Mesendoderm (in vitro differentiated cells): ENCODE measurements at regions not wholly inside any gene's neighbourhood (a gene's known extent, or its start where the extent isn't known, plus 50 kb on each side); places are given as distances from the start of the nearest gene placed in this dataset.

Experiments
- DNase-seq: peaks from one replicate; pipeline ENCODE4 v3.0.0; 2013
- H2AK5ac ChIP-seq: 2 replicates; pipeline ENCODE4 v1.6.1; 2013; ENCODE audit warnings: low read length, inconsistent platforms
- H2BK120ac ChIP-seq: 2 replicates; pipeline ENCODE4 v1.6.1; 2013; ENCODE audit warnings: low read depth, mild to moderate bottlenecking, low read length, moderate library complexity, mixed read lengths
- H2BK15ac ChIP-seq: replicated peaks from 2 replicates; pipeline ENCODE4 v1.6.1; 2013; ENCODE audit warnings: low read depth, mild to moderate bottlenecking, moderate library complexity
- H2BK5ac ChIP-seq: 2 replicates; pipeline ENCODE4 v1.6.1; 2013; ENCODE audit warnings: low read length, inconsistent platforms
- H3K18ac ChIP-seq: 2 replicates; pipeline ENCODE4 v1.6.1; 2013; ENCODE audit warnings: mild to moderate bottlenecking, low read length, mixed read lengths
- H3K23ac ChIP-seq: one replicate; pipeline ENCODE4 v1.6.1; 2013; ENCODE audit warnings: low read length
- H3K27ac ChIP-seq: 2 replicates; pipeline ENCODE4 v1.5.1; 2013; ENCODE audit warnings: low read depth, mild to moderate bottlenecking, inconsistent platforms, low read length, moderate library complexity
- H3K27me3 ChIP-seq: 2 replicates; pipeline ENCODE4 v1.6.1; 2013; ENCODE audit warnings: low read length, control low read depth, mild to moderate bottlenecking, inconsistent platforms; ENCODE audit not compliant: insufficient read depth, poor library complexity
- H3K36me3 ChIP-seq: 2 replicates; pipeline ENCODE4 v1.6.1; 2013; ENCODE audit warnings: low read length, inconsistent platforms; ENCODE audit not compliant: control insufficient read depth, insufficient read depth
- H3K4ac ChIP-seq: one replicate; pipeline ENCODE4 v1.6.1; 2013; ENCODE audit warnings: low read depth, mild to moderate bottlenecking, low read length, moderate library complexity
- H3K4me1 ChIP-seq: 2 replicates; pipeline ENCODE4 v1.6.1; 2013; ENCODE audit warnings: low read depth, low read length, inconsistent platforms; ENCODE audit not compliant: control insufficient read depth
- H3K4me2 ChIP-seq: 2 replicates; pipeline ENCODE4 v1.6.1; 2013; ENCODE audit warnings: low read length
- H3K4me3 ChIP-seq: 2 replicates; pipeline ENCODE4 v1.5.1; 2013; ENCODE audit warnings: mild to moderate bottlenecking, low read length
- H3K56ac ChIP-seq: one replicate; pipeline ENCODE4 v1.6.1; 2013; ENCODE audit warnings: low read length
- H3K79me1 ChIP-seq: 2 replicates; pipeline ENCODE4 v1.6.1; 2013; ENCODE audit warnings: low read length, inconsistent platforms
- H3K79me2 ChIP-seq: 2 replicates; pipeline ENCODE4 v1.6.1; 2013; ENCODE audit warnings: mild to moderate bottlenecking, low read length; ENCODE audit not compliant: control insufficient read depth, insufficient read depth
- H3K9ac ChIP-seq: 2 replicates; pipeline ENCODE4 v1.6.1; 2013; ENCODE audit warnings: low read length, inconsistent platforms
- H4K5ac ChIP-seq: one replicate; pipeline ENCODE4 v1.6.1; 2013; ENCODE audit warnings: low read length
- H4K8ac ChIP-seq: one replicate; pipeline ENCODE4 v1.6.1; 2013; ENCODE audit warnings: low read depth, mild to moderate bottlenecking, control low read depth, low read length, moderate library complexity
- WGBS: extraction: QIAGEN DNeasy Blood & Tissue Kit; methylation state at CpG from one replicate; pipeline ENCODE4 v1.1.7; 2013; ENCODE audit warnings: low lambda C conversion rate, missing lambda C conversion rate; ENCODE audit not compliant: insufficient coverage; ENCODE audit errors: extremely low coverage; 5-methylcytosine and 5-hydroxymethylcytosine counted together

DNA sequence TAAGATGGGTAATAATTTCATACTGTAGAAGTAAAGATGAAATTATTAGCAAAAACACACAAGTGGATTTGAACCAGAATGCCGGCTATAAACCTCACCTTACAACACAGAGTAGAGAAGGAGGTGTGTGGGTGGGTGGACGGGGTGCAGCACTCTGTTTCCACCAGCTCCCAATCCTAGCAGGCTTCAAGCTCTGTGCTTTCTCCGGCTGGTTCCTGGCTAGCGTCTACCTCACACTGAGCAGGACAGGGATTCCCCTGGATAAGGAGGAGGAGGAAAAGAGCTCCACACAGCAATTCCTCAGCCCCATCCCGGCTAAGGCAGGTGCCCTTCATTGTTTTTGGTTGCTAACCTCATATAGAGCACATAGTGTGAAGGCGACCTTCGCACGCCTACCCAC, 453.3 kb downstream of the C6orf118 start:
- no peak overlapping the region for H3K9ac ChIP-seq
- no peak overlapping the region for H3K4ac ChIP-seq
- H3K4me1 ChIP-seq = no peaks in the 10 kb centered on the region
- no peaks in the 10 kb centered on the region for H3K27me3 ChIP-seq
- no peak overlapping the region for H3K56ac ChIP-seq
- WGBS = no CpG with 5 or more reads among the region's 8 CpGs
- H2BK5ac ChIP-seq = no peak overlapping the region
- no peak overlapping the region for H3K27ac ChIP-seq
- no peak overlapping the region for H4K8ac ChIP-seq
- DNase-seq = no peak
- no peak overlapping the region for H3K23ac ChIP-seq
- H3K4me2 ChIP-seq = no peak overlapping the region
- no peak overlapping the region for H2BK120ac ChIP-seq
- no peak overlapping the region for H2AK5ac ChIP-seq
- no peak overlapping the region for H2BK15ac ChIP-seq
- H3K36me3 ChIP-seq = no peaks in the 10 kb centered on the region
- no peaks in the 10 kb centered on the region for H3K79me2 ChIP-seq
- H3K4me3 ChIP-seq = no peak overlapping the region
- H4K5ac ChIP-seq = no peak overlapping the region
- H3K79me1 ChIP-seq = no peaks in the 10 kb centered on the region
- H3K18ac ChIP-seq = no peak overlapping the region

DNA sequence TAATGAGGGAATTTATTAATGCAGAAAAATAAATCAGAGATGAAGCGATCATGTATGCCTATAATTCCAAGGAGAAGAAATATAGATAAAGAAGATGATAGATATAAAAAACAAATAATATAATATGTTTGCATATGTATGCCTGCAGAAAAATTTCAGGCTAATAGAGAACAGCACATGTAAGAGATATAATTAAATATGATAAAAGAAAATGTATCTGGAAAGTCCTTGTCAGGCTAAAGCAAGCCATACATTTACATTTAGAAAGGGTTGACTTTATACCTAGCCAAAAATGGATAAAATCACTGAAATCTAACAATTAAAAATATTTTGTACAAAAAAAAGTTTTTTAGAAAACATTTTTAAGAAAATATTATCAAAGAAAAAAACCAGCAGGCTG, 454.1 kb downstream of the C6orf118 start:
- no peaks in the 10 kb centered on the region for H3K79me1 ChIP-seq
- no peak overlapping the region for H3K4me2 ChIP-seq
- no peak for DNase-seq
- no peaks in the 10 kb centered on the region for H3K36me3 ChIP-seq
- no peaks in the 10 kb centered on the region for H3K27me3 ChIP-seq
- no peaks in the 10 kb centered on the region for H3K4me1 ChIP-seq
- H2BK120ac ChIP-seq = no peak overlapping the region
- no peak overlapping the region for H3K27ac ChIP-seq
- no peak overlapping the region for H2AK5ac ChIP-seq
- no peak overlapping the region for H3K56ac ChIP-seq
- no CpG with 5 or more reads among the region's 1 CpG for WGBS
- H3K4ac ChIP-seq = no peak overlapping the region
- H3K23ac ChIP-seq = no peak overlapping the region
- H3K79me2 ChIP-seq = no peaks in the 10 kb centered on the region
- no peak overlapping the region for H3K18ac ChIP-seq
- H3K9ac ChIP-seq = no peak overlapping the region
- no peak overlapping the region for H2BK15ac ChIP-seq
- no peak overlapping the region for H4K8ac ChIP-seq
- H2BK5ac ChIP-seq = no peak overlapping the region
- no peak overlapping the region for H4K5ac ChIP-seq
- H3K4me3 ChIP-seq = no peak overlapping the region

DNA sequence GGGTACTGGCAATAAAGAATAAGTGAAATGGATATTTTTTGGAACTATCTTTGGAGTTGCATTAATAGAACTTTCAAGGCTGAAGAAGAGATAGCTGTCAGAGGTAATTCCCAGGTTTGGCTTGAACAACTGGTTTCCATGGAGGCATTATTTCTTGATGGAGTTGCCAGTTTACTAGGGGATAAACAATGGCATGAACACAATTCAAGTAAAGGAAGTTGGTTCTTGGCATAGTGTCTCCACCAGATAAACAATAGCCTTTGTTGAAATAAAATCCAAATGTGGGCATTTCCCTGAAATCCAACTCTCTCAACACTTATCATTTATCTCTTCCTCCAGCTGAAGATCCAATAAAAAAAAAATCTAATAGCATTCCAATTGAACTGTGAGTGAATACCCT, 454.9 kb downstream of the C6orf118 start:
- H3K4me1 ChIP-seq = no peaks in the 10 kb centered on the region
- DNase-seq = no peak
- no peak overlapping the region for H3K23ac ChIP-seq
- H4K5ac ChIP-seq = no peak overlapping the region
- H4K8ac ChIP-seq = no peak overlapping the region
- H3K27me3 ChIP-seq = no peaks in the 10 kb centered on the region
- H3K9ac ChIP-seq = no peak overlapping the region
- no peak overlapping the region for H2BK15ac ChIP-seq
- no peaks in the 10 kb centered on the region for H3K36me3 ChIP-seq
- no peak overlapping the region for H3K4ac ChIP-seq
- H2BK120ac ChIP-seq = no peak overlapping the region
- H2BK5ac ChIP-seq = no peak overlapping the region
- H2AK5ac ChIP-seq = no peak overlapping the region
- H3K18ac ChIP-seq = no peak overlapping the region
- no peak overlapping the region for H3K56ac ChIP-seq
- H3K27ac ChIP-seq = no peak overlapping the region
- H3K79me1 ChIP-seq = no peaks in the 10 kb centered on the region
- H3K4me2 ChIP-seq = no peak overlapping the region
- H3K79me2 ChIP-seq = no peaks in the 10 kb centered on the region
- no peak overlapping the region for H3K4me3 ChIP-seq

DNA sequence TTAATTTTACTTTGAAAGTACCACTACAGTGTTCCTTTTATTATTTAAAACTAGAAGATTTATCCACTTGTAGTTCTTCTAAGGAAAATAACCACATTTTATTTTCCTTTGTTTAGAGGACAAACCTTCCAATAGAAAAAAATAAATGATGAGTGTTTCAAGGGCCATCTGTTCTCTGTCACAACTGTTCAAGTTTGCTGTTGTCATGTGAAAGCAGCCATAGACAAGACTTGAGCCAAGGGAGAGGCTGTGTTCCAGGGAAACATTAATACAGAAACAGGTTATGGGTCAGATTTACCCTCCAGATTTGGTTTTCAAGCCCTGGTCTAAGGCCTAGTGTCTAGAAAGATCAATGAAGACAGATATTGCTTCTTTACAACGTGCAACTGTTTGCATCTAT, 463.6 kb downstream of the C6orf118 start:
- H3K18ac ChIP-seq = no peak overlapping the region
- no peak overlapping the region for H4K5ac ChIP-seq
- H3K79me1 ChIP-seq = no peaks in the 10 kb centered on the region
- H3K79me2 ChIP-seq = no peaks in the 10 kb centered on the region
- no peak overlapping the region for H4K8ac ChIP-seq
- no peak overlapping the region for H2BK120ac ChIP-seq
- H2AK5ac ChIP-seq = no peak overlapping the region
- H3K27me3 ChIP-seq = no peaks in the 10 kb centered on the region
- WGBS = no CpG with 5 or more reads among the region's 1 CpG
- no peak overlapping the region for H3K9ac ChIP-seq
- no peak overlapping the region for H2BK5ac ChIP-seq
- H3K4me3 ChIP-seq = no peak overlapping the region
- no peak for DNase-seq
- no peaks in the 10 kb centered on the region for H3K4me1 ChIP-seq
- H3K23ac ChIP-seq = no peak overlapping the region
- H2BK15ac ChIP-seq = no peak overlapping the region
- no peak overlapping the region for H3K56ac ChIP-seq
- no peak overlapping the region for H3K4ac ChIP-seq
- no peak overlapping the region for H3K4me2 ChIP-seq
- no peaks in the 10 kb centered on the region for H3K36me3 ChIP-seq
- H3K27ac ChIP-seq = no peak overlapping the region

DNA sequence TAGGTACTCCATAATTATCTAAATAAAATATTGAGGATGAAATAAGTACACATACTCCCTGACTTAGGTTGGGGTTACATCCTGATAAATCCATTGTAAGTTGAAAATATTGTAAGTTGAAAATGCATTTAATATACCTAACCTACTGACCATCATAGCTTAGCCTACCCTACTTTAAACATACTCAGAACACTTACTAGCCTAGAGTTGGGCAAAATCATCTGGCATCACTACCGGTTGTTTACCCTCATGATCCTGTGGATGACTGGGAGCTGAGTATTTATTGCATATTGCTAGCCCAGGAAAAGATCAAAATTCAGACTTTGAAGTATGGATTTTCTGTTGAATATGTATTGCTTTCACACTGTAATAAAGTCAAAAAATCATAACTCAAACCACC, 467.3 kb downstream of the C6orf118 start:
- Histone ChIP-seq H3K9ac (no peak overlapping the region), H3K4me3 (no peak overlapping the region), H3K79me2 (no peaks in the 10 kb centered on the region), H2AK5ac (no peak overlapping the region), H4K8ac (no peak overlapping the region), H3K36me3 (no peaks in the 10 kb centered on the region), H2BK5ac (no peak overlapping the region), H3K4me2 (no peak overlapping the region), H3K23ac (no peak overlapping the region), H4K5ac (no peak overlapping the region), H3K27ac (no peak overlapping the region), H3K79me1 (no peaks in the 10 kb centered on the region), H2BK15ac (no peak overlapping the region), H3K18ac (no peak overlapping the region), H3K27me3 (no peaks in the 10 kb centered on the region), H2BK120ac (no peak overlapping the region), H3K4me1 (no peaks in the 10 kb centered on the region), H3K4ac (no peak overlapping the region), H3K56ac (no peak overlapping the region)
- no CpG with 5 or more reads among the region's 1 CpG for WGBS
- no peak for DNase-seq

DNA sequence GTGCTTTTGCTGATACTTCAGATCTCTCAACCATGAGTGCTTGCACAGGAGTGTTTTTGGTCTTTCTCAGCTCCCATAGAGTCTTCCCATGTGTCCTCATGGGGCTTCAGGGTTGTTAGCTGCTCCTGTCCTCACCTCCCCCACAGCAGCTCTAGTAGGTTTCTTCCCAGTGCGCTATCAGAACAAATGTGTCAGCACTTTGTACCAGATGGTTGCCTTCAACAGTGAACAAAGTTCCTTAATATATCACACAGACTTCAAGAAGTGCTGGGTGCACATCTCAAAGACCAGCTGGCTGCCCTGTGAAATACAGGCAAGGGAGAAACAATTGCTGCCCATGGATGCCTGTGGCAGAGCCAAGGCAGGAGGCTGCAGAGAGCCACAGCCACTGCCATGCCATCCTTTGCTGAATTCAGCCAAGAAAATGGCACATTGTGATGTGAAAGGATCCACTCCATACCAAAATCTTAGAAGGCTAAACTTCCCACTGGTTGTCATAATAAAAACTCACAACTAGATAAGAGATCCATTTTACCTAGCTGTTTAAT, 471.3 kb downstream of the C6orf118 start:
- Histone ChIP-seq H3K18ac (no peak overlapping the region), H3K56ac (no peak overlapping the region), H3K4me3 (no peak overlapping the region), H3K27me3 (no peaks in the 10 kb centered on the region), H3K9ac (no peak overlapping the region), H2BK5ac (no peak overlapping the region), H3K4me1 (no peaks in the 10 kb centered on the region), H2AK5ac (no peak overlapping the region), H2BK120ac (no peak overlapping the region), H3K79me1 (no peaks in the 10 kb centered on the region), H2BK15ac (no peak overlapping the region), H4K8ac (no peak overlapping the region), H3K4ac (no peak overlapping the region), H4K5ac (no peak overlapping the region), H3K27ac (no peak overlapping the region), H3K23ac (no peak overlapping the region), H3K36me3 (no peaks in the 10 kb centered on the region), H3K79me2 (no peaks in the 10 kb centered on the region), H3K4me2 (no peak overlapping the region)
- DNase-seq = no peak
- no CpG with 5 or more reads among the region's 1 CpG for WGBS
